ENCODE measurements at regions not wholly inside any gene's neighbourhood (a gene's known extent, or its start where the extent isn't known, plus 50 kb on each side); places are given as distances from the start of the nearest gene placed in this dataset.

DNA sequence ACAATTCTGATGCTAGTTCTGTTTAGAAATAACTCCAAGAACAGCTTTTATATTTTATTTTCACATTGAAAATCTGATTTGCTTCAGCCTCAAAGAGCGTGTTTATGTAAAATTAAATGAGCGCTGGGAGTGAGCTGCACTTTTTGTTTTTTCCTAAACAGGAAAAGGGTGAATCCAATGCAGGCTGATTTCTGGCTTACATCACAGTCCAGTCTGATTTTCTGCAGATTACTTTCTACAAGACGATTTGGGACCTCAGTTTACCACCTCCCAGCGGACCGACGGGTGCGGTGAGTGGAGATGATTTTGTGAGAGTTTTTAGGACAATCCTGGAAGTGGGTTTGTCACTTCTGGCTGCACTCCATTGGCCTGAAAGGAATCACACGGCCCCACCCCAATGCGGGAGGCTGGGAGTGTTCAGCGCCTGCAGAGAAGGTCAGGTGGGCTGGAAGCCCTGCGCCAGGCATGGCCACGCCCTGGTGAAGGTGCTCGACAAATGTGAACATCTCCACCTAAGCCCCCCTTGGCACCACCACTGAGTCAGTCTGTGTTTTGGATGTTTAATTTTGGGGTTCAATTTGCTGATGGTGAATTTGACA lies 90.1 kb downstream of the ANKRD10 start:
- TF ChIP-seq CTCF (IDR thresholded peaks at IDR 0.05) (no peak), POLR2A (IDR thresholded peaks at IDR 0.05) (no peak)
